ENCODE measurements at regions not wholly inside any gene's neighbourhood (a gene's known extent, or its start where the extent isn't known, plus 50 kb on each side); places are given as distances from the start of the nearest gene placed in this dataset.

- WGBS, 2 donors: 41 to 56% methylated on average over 1 of the region's 1 CpG
- Histone ChIP-seq H3K36me3 (no peaks in the 10 kb centered on the region), H3K27ac (peak overlapping the region; percentile 82 to 91 (median 87)), H3K4me3 (peak overlapping the region; percentile 17 to 32 (median 28)), H3K9me3 (no peaks in the 10 kb centered on the region), H3K4me1 (peaks cover 13 to 81% (median 37%) of the 10 kb centered on the region in 3 donors), H3K27me3 (no peaks in the 10 kb centered on the region)
- DNase-seq: no peak
- TF ChIP-seq CTCF (IDR thresholded peaks at IDR 0.05) (no peak), POLR2A (IDR thresholded peaks at IDR 0.05) (peak in 1 of 4 donors; percentile 17)
- intact Hi-C loops (cut with DNase I): no loop called here
Observed at GRCh38 chr2:177314722-177315264, 50.3 kb upstream of the NFE2L2 start.

- DNase-seq: no peak
- H3K27ac ChIP-seq: peak overlapping the region; percentile 82 to 91 (median 87)
Observed at GRCh38 chr2:177315364-177315763, 50.8 kb upstream of the NFE2L2 start.

GRCh38 chr2:177316756-177317155 is 52.2 kb upstream of the NFE2L2 start:
- H3K4me1 ChIP-seq: peaks cover 13 to 68% (median 29%) of the 10 kb centered on the region in 3 donors
- TF ChIP-seq POLR2A (IDR thresholded peaks at IDR 0.05) (no peak), CTCF (IDR thresholded peaks at IDR 0.05) (no peak)
- H3K36me3 ChIP-seq: no peaks in the 10 kb centered on the region
- no peaks in the 10 kb centered on the region for H3K27me3 ChIP-seq
- intact Hi-C loops (cut with DNase I): no loop called here
- H3K9me3 ChIP-seq: no peaks in the 10 kb centered on the region
- H3K27ac ChIP-seq: peak overlapping the region; percentile 82 to 91 (median 87)
- no peak for DNase-seq
- WGBS, 2 donors: 38 to 43% methylated on average over 1 of the region's 1 CpG
- no peak overlapping the region for H3K4me3 ChIP-seq

More at GRCh38 chr2:177315364-177315763, 50.8 kb upstream of the NFE2L2 start:
- H3K4me3 ChIP-seq: peak overlapping the region in 1 of 4 donors; percentile 32
- TF ChIP-seq POLR2A (IDR thresholded peaks at IDR 0.05) (peak in 1 of 4 donors; percentile 34), CTCF (IDR thresholded peaks at IDR 0.05) (no peak)
- H3K9me3 ChIP-seq: no peaks in the 10 kb centered on the region
- H3K27me3 ChIP-seq: no peaks in the 10 kb centered on the region
- 48 to 79% methylated on average over 3 of the region's 3 CpGs for WGBS, 2 donors
- intact Hi-C loops (cut with DNase I): no loop called here
- H3K4me1 ChIP-seq: peaks cover 13 to 76% (median 33%) of the 10 kb centered on the region in 3 donors
- H3K36me3 ChIP-seq: no peaks in the 10 kb centered on the region

GRCh38 chr2:177317443-177317842 is 52.9 kb upstream of the NFE2L2 start:
- Histone ChIP-seq H3K4me1 (peaks cover 16 to 72% (median 33%) of the 10 kb centered on the region in 3 donors), H3K36me3 (peaks cover 0 to 3% (median 0%) of the 10 kb centered on the region in 3 donors), H3K9me3 (no peaks in the 10 kb centered on the region), H3K27me3 (no peaks in the 10 kb centered on the region), H3K27ac (peak overlapping the region in 3 of 4 donors; percentile 85 to 91 (median 89)), H3K4me3 (no peak overlapping the region)
- intact Hi-C loops (cut with DNase I): no loop called here
- no peak for DNase-seq
- TF ChIP-seq POLR2A (IDR thresholded peaks at IDR 0.05): no peak
- TF ChIP-seq CTCF (IDR thresholded peaks at IDR 0.05): no peak

- Histone ChIP-seq H3K4me1 (peaks cover 16 to 72% (median 34%) of the 10 kb centered on the region in 3 donors), H3K9me3 (no peaks in the 10 kb centered on the region), H3K27me3 (no peaks in the 10 kb centered on the region), H3K36me3 (peaks cover 0 to 6% (median 0%) of the 10 kb centered on the region in 3 donors), H3K27ac (peak overlapping the region in 3 of 4 donors; percentile 50 to 91 (median 89)), H3K4me3 (no peak overlapping the region)
- TF ChIP-seq CTCF (IDR thresholded peaks at IDR 0.05) (no peak), POLR2A (IDR thresholded peaks at IDR 0.05) (no peak)
- intact Hi-C loops (cut with DNase I): no loop called here
- 40 to 42% methylated on average over 1 of the region's 1 CpG for WGBS, 2 donors
- no peak for DNase-seq
Observed at GRCh38 chr2:177317857-177318256, 53.3 kb upstream of the NFE2L2 start.
